CD4-positive, alpha-beta T cell treated with Interleukin-6 for 4 hours (primary cell): ENCODE measurements at regions not wholly inside any gene's neighbourhood (a gene's known extent, or its start where the extent isn't known, plus 50 kb on each side); places are given as distances from the start of the nearest gene placed in this dataset.

Experiments
- DNase-seq: peaks from one replicate; pipeline ENCODE4 v3.0.0-alpha.2; 2020; ENCODE audit warnings: mixed read lengths

DNA sequence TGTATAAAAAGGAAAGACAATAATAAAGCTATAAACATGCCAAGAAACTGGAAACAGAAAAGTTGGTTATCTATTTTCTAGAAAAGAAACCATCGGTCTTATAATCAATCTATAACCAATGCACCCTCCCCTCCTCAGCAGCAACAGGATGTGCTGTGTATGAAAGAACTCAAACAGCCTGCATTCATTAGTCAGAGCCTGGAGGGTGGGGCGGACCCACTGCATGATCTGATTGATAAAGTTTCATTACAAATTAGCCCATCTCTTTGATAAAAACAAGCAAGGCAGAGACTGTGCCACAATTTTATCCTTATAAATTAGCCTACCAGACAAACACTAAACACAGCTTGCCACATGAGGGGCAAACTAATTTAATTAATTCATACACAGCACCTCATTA is 448.1 kb downstream of the BCAT1 start:
- DNase-seq = no peak

DNA sequence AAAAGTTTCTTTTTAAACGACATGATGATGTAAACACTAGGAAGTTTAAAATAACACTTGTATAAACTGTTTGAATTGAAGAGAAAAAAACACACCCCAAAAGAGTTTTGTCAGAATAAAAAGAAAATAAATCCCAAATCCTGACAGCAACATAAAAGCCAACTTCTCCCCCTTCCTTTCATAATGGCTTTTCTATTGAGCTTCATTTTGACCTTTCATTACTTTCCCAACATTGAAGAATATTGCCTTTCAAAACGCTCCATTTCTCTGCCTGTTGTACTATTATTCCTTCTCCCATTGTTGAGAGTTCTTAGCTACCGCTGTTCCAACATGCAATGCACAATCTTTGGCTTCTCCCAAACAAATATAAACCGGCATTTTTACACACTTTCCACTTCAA is 448.5 kb downstream of the BCAT1 start:
- no peak for DNase-seq

DNA sequence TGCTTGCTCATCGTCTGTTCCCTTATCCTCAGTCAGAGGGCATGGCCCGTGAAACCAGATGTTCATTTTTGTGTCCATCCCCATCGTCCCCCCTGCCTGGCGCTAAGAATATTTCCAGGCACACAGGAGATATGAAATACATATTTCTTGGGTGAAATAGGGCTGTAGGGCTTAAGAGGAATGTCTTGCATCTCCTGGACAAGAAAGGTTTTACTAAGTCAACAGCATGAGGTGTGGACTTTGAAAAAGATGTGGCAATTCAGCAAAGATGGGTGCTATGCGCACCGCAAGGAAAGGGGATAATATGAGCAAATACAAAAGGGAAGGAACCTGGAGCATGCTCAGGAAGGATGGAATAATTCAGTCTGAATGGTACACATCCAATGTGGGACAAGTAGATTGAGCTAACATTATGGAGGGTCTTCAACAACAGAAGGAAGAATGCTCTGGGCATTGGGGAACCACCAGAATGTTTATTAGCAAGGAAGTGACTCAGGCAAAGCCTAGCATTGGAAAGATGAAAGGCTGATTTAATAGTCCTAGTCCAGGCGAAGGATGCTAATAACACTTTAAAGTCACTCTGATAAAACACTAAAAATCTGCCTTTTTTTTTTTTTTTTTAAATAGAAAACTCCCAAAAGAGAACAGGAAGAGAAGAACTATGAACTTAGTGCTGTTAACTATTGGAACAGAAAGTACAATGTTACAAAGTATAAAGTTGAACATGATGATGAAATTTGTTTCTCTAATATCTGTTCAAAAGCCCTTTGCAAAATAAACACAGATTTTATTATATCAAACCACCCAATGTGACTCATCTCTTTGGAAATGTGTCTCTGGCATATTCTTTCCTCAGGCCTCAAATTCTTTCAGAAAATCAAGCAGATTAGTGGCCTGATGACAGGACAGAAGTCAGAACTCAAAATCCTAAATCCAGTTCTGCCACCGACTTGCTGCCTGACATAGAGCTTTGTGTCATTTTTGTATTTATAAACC is 449.5 kb downstream of the BCAT1 start:
- DNase-seq = no peak

DNA sequence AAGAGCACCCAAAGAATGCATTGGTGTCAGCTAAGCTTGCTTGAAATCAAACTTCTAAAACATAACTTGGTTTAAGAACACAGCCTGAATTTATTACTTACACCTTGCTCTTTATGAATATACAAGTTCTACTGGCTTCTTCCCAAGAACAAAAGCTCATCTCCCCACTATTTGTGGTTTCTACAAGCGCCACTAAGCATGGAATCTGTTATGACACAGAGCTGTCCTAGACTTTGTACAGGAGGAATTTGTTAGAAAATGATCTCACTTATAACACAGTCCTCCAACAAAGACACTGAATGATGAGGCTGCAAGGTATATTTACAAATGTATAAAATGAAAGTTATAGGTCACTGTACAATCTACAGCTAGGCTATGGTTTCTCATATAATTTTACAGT is 452.1 kb downstream of the BCAT1 start:
- DNase-seq = no peak

DNA sequence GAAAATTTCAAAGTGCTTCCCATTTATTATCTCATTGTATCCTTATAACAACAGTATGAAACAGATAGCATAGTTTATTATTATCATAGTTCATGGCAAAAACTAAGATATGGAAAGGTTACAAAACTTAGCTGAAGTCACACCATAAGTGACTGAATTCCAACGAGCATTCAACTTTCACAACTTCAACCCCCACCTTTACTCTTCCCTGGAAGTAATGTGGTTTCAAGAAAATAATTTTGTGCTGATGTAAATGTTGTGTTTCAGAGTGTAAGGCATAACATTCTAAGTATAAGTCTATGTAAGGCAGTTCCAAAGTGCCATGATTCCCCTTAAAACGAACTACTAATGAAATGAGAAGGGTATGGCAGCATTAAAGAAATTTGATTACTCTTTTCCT is 454.5 kb downstream of the BCAT1 start:
- DNase-seq = no peak

DNA sequence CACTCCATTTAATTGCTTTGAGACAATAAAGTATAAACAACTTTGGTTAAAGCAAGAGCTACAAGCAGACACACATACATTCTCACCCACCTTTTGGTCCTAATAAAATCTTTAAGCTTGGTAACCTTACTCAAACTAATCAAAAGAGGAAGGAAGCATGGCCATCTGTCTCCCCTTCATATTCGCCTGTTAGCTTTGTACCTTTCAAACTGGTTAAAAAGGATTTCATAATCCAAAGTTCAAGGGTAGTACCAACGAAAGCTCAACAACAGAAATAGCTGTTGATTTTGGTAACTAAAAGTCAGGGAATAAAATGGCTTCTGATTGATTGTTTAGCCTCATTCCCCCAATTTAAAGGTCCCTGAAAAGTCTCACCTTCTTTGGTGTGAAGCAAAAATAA is 456.9 kb downstream of the BCAT1 start:
- no peak for DNase-seq

DNA sequence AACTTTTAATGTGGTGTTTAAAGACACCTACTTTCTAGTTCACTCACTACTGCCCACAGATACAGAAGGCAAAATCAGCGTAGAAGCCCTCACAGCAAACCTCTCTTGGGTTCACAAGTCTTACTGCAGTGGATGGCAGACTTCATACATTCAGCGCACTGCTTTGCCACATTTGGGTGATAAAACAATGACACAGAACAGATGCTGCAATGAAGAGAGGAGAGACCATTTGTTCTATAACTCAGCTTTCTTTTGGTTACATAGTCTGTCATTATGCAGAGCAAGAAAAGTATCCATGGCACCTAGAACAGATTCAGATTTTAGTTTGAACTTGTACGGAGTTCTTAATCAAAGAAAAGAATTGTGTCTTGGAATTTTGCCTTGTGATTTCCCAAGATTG is 459.0 kb downstream of the BCAT1 start:
- no peak for DNase-seq

DNA sequence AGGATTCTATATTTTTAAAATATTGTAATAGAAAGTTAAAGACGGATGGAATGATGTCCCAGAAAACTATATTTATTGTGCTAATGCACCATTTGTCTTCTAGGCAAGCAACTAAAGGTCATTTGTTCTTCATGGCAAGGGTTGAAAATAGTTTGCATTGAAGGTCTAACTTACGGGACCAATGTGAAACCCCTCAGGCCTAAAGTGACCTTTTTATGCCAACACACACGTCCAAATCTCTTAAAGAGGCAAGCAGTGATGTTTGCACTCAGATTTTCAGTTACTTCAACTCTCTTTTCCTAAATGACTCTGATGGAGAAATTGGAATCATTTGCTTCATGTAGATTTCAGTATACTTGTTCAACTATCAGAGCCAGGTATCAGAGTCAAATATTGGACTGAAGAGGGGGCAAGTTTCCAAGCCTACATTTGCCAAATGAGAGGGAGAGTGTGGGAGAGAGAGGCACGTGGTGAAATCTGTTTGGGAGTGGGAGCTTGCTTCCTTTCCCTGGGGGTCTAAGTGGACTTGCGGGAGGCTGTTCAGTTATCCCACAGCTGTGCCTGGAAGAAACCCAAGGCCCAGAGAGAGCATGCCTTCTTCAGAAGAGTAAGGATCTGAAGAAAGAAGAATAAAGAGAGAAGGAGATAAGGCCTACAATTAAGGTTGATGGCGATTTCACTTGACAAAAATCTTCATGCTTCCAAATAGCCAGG is 459.8 kb downstream of the BCAT1 start:
- DNase-seq = no peak

DNA sequence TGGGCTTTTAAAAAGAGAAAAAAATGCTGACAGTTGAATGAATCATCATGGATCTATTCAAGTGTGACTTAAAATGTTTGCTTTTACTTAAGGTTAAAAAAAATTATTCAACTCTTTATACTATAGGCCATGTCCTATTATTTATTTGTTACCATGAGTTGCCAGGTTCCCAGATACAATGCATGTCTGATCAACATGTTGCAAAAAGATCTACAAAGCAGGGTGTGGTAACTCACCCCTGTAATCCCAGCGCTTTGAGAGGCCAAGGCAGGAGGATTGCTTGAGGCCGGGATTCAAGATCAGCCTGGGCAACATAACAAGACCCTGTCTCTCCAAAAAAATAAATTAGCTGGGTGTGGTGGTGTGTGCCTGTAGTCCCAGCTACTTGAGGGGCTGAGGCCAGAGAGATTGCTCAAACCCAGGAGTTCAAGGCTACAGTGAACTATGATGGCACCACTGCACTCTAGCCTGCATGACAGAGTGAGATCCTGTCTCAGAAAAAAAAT is 460.8 kb downstream of the BCAT1 start:
- DNase-seq = no peak

DNA sequence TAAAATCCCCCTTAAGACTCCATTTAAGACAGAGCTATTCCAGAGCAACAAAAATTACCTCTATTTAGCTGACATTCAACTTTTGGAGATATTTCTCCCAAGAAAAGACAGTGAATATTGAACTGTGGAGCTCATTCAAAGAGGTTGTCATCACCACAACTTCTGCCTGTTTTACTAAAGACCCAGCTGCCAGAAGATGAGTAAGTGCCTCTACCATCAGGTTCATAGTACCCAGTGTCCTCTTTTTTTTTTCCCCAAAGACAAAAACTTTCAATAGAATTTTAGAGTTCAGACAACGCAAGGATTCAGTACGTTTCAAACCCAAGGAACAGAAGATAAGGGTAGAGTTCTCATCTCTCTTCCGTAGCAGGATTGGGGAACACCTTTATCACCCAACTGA is 461.3 kb downstream of the BCAT1 start:
- DNase-seq = no peak

DNA sequence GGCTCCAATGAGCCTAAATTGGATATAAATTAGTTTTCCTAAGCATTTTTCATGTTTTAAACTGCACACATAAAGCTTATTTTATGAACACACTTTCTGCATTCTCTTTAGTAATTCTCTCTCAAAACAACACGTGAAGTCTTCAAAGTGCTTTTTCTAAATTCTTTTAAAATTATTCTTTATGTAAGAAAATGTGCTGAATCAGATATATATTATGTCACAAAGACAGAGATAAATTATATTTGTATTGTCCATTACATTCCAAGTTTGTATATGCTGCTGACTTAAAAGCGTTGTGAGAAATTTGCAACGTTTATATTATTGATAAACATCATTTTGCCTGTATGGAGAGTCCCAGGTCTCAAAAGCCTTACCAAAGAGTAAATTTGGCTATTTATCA is 465.2 kb downstream of the BCAT1 start:
- DNase-seq = no peak

DNA sequence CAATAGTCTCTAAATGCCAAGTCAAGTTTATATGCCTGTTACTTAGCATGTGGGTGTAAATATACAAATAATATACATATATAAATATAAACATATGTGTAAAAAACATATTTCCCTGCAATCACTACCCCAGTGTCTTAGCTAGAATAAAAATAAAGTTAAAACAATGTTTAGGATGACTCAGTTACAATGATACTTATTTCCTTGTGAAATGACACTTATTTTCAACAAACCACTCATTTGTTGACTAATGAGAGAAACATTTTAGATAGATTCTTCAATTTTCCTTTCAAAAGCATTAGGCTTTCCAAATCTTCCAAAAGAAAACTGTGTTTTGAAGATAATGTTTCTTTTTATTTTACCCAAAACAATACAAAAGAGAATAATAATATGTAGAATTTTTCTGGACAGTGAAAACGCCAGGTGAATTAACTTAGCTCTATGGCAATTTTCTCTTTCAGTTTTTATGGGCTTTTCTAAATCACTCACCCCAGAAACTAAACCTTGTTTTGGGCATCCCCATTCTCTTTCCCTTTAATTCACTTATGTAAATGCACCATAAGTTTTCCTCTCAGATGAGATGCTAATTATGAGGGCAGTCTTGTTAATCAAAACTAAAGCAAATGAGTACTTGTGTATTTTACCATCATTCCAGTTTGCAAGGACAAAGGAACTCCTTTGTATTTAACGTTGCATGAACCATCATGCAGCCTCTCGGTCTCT is 465.9 kb downstream of the BCAT1 start:
- no peak for DNase-seq

DNA sequence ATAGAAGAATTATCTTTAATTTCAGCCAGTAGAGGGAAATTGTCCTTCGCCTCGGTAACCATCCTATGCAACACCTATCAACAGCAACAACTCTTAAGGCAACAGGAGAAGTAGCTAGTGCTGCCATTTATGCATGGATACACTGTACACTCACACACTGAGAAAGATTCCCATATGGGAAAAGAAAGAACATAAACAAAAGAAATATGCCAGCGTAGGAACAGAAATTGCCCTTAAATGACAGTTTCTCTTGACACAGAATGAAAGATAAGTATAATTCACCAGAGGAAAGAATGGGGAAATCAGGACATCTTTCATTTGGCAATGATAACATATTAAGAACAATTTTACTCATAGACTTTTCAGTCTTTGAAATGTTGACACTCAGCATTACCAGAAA is 466.9 kb downstream of the BCAT1 start:
- DNase-seq = no peak

DNA sequence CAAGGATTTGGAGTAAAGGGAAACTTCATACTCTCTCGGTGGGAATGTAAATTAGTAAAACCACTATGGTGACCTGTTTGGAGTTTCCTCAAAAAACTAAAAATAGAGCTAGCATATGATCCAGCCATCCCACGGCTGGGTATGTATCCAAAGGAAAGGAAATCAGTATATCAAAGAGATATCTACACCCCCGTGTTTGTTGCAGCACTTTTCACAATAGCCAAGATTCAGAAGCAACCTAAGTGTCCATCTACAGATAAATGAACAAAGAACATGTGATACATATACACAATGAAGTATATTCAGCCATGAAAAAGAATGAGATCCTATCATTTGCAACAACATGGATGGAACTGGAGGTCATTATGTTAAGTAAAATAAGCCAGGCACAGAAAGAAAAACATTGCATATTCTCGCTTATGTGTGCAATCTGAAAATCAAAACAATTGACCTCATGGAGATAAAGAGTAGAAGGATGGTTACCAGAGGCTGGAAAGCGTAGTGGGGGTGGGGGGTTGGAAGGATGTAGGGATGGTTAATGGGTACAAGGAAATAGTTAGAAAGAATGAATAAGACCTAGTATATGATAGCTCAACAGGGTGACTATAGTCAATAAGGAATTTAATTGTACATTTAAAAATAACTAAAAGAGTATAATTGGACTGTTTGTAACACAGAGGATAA is 468.0 kb downstream of the BCAT1 start:
- DNase-seq = no peak

DNA sequence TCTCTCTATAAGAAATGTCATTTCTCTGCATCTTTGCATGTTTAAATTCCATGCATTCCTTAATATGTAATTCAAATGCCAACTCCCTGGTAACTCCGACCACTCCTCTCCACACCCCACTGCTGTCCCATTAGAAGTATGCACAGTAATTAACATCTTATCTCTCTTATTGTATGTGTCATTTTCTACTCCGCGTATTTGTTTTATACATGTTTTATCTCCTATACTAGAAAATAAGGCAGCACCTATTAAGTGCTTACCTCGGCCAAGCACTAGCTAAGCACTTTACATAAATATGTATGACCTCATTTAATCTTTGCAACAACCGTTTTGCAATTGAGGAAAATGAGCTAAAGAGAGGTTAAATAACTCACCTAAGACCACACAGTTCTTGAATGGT is 469.8 kb downstream of the BCAT1 start:
- no peak for DNase-seq

DNA sequence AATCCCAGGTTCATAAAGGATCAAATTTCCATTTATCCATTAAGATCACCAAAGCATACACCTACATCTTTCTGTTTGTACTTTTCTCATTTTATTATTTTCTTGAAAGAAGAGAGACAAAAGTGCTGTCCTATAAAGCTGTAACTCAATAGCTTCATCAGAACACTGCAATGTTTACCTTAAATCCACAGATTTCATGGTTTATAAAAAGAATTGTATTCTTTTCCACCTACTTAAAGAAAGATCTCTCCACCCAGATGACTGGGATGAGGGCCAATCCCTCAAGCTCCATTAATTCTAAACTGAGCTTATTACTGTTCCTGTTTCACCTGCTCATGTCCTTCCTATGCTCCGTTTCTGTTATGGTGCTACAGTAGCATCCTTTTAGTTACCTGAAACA is 470.6 kb downstream of the BCAT1 start:
- no peak for DNase-seq

DNA sequence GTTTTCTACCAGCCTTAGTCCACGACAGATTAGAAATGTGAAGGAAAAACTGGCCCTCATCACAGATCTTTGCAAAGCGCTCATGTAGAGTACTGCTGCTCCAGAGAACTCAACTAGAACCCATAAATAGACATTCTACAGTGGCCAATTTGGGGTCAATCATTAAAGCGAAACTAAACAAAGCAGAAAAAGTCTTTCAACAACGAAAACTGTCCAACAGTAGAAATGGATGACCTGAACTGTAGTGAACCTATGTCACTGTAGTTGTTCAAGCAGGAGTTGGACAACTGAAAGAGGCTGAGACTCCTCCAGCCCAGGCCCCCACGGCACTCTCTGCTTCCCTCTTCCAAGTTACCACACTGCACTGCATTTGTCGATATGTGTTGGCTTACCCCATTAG is 472.6 kb downstream of the BCAT1 start:
- no peak for DNase-seq

DNA sequence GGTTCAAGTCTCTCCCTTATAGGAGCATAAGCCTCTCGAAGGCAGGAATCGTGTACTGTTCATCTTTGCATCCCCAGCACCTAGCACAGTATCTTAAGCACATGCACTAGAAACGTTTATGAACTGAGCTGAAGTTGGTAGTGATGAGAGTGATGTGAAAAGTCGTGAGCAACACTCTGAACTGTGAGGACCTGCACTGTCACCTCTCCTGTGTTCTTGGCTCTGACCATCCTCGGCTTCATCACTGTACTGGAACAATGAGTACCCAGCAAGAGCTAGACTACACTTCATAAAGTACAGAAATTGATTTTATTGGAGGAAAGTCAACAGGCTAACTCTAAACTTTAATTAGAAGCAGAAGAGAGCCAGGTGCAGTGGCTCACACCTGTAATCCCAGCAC is 473.6 kb downstream of the BCAT1 start:
- DNase-seq = no peak

DNA sequence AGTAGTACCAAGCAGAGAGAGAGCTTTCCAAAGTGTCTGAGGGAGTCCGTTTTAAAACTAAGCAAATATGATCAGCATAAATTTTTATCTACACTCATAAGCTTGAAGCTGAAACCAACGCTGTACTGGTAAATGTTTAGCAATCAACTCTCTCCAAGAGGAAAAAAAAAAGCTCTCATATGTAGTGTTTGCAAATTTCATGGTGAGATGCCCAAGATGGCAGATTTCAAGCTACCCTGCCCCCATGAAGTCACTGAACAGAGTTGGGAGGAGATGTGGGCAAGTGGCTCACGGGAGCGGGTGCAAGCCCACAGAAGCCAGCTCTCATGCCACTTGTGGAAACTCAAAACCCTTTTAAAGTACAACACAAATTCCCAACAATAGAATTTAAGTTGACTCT is 475.8 kb downstream of the BCAT1 start:
- DNase-seq = no peak

DNA sequence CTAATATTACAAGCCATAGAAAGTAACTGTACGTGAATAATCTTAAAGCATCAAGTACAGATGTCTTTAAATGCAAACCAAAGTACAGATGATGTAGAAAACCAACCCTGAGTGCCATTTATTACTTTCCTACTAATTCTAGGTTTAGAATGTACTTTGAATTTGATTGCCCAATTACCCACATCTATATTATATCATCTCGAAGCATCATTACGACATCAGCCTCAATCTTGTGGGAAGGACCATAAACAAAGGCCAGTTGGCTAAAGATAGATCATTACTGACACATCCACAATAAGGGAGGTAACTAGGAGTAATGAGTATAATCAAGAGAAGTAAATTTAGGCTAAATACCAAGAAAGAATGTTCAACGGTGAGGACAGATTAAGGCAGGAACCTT is 478.9 kb downstream of the BCAT1 start:
- DNase-seq = no peak

DNA sequence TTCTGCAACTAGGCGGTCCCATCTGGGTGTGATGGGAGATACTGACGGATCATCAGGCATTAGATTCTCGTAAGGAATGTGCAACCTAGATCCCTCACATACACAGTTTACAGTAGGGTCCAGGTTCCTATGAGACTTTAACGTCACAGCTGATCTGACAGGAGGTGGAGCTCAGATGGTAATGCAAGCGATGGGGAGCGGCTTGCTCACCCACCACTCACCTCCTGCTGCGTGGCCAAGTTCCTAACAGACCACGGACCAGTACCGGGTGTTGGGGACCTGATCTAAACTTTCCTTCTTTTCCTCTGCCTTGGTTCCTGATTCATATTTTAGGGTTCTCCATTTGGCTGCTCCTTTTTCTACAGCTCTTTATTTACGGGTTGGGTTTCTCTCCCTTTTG is 479.8 kb downstream of the BCAT1 start:
- no peak for DNase-seq

DNA sequence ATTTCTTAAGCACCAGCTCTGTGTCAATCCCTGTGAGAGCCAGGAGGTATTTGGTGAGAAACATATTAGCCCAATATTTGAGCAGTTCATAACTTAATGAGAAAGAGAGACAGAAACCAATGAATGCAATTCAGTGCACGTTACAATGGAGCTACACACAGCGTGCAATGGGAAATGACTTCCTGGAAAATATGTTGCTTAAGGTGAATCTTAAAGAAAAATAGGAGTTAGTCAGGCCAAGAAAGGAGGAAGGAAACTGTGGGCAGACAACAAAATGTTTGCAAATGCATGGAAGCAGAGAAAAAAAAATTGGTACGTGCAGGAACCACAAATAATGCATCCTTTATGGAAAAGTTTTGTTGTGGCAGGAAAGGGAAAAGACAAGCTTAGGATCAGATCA is 481.7 kb downstream of the BCAT1 start:
- DNase-seq = no peak

DNA sequence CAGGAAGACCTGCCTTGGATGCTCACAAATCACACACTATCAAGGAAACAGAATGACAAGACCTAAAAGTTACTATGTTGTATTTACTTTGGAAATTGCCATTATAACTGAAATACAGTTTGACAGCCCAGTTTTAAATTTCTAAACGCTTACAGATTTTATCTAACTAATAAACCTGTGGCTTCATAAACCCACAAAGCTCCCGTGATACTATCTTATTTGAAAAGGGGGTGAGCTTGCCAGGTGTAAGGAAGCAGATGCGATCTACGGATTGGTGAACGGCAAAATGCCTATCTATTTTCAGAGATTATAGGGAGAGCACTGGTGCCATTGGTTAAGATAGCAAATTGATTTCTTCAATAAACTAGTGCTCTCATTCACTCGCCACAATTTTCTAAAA is 485.5 kb downstream of the BCAT1 start:
- DNase-seq = no peak
